SU-DHL-6 (cell line): ENCODE measurements at regions not wholly inside any gene's neighbourhood (a gene's known extent, or its start where the extent isn't known, plus 50 kb on each side); places are given as distances from the start of the nearest gene placed in this dataset.
"Not testable (repeated sequence)": the region's sequence is repeated elsewhere in the genome, so short reads cannot be mapped to it uniquely, and the experiment has no call there.

Source experiments
- EZH2phosphoT487 ChIP-seq: fragments of 200-600 bp; sonication (generic), shearing (Covaris generic); conservative IDR thresholded peaks from 2 replicates; pipeline ENCODE4 v1.6.1; 2018; ENCODE audit warnings: mild to moderate bottlenecking, antibody characterized with exemption, low read length, moderate library complexity, mixed read lengths
- TF ChIP-seq, protein P1 (sequence below): fragments of 200-600 bp; sonication (generic); IDR thresholded peaks from one replicate; pipeline ENCODE4 v1.5.1; 2017; ENCODE audit warnings: antibody characterized with exemption, mild to moderate bottlenecking, low read length, moderate library complexity; ENCODE audit not compliant: insufficient read depth, poor library complexity, severe bottlenecking

DNA sequence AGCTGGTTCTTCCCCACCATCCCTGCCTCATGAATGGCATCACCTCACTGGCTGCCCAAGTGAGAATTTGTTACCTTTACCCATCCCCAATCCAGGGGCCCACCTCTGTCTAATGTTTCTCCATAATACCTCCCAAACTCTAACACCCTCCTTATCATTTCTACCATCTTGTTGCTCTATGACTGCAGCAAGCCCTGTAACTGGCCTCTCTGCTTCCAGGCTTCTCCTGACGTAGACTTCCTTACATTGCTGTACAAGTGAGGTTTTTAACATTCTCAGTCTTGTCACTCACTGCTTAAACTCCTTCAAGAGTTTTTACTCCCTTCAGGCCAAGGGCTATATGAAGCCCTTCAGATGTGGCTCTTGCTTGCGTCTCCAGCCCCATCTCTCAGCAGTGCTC, 53.5 kb upstream of the KIF2A start:
- TF ChIP-seq, protein P1, sequence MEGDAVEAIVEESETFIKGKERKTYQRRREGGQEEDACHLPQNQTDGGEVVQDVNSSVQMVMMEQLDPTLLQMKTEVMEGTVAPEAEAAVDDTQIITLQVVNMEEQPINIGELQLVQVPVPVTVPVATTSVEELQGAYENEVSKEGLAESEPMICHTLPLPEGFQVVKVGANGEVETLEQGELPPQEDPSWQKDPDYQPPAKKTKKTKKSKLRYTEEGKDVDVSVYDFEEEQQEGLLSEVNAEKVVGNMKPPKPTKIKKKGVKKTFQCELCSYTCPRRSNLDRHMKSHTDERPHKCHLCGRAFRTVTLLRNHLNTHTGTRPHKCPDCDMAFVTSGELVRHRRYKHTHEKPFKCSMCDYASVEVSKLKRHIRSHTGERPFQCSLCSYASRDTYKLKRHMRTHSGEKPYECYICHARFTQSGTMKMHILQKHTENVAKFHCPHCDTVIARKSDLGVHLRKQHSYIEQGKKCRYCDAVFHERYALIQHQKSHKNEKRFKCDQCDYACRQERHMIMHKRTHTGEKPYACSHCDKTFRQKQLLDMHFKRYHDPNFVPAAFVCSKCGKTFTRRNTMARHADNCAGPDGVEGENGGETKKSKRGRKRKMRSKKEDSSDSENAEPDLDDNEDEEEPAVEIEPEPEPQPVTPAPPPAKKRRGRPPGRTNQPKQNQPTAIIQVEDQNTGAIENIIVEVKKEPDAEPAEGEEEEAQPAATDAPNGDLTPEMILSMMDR = not testable (repeated sequence)
- TF ChIP-seq EZH2phosphoT487 = not testable (repeated sequence)
